ENCODE measurements at regions not wholly inside any gene's neighbourhood (a gene's known extent, or its start where the extent isn't known, plus 50 kb on each side); places are given as distances from the start of the nearest gene placed in this dataset.

DNA sequence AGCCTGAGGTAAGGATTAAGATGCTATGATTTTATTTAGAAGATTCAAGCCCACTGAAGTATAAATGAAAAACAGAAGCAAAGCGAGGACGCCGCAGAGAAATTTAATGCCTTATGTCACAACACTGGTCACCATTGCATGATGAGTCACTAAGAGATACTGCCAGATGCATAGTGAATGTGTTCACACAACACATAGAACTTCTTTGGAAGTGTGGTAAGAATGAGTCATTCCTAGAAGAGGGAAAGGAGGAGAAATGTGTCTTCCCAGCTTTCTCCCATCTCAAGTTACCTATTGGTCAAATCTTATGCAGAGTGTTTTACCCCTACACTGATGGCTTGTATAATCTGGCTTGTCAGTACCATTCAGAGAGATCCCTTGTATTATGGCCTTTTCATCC, 465.3 kb upstream of the ARRDC3 start:
- TF ChIP-seq, protein P1, sequence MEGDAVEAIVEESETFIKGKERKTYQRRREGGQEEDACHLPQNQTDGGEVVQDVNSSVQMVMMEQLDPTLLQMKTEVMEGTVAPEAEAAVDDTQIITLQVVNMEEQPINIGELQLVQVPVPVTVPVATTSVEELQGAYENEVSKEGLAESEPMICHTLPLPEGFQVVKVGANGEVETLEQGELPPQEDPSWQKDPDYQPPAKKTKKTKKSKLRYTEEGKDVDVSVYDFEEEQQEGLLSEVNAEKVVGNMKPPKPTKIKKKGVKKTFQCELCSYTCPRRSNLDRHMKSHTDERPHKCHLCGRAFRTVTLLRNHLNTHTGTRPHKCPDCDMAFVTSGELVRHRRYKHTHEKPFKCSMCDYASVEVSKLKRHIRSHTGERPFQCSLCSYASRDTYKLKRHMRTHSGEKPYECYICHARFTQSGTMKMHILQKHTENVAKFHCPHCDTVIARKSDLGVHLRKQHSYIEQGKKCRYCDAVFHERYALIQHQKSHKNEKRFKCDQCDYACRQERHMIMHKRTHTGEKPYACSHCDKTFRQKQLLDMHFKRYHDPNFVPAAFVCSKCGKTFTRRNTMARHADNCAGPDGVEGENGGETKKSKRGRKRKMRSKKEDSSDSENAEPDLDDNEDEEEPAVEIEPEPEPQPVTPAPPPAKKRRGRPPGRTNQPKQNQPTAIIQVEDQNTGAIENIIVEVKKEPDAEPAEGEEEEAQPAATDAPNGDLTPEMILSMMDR (IDR thresholded peaks at IDR 0.05 in 4 of 5, conservative IDR thresholded peaks at IDR 0.05 in 1 of 5), result no peak
- no peak for ATAC-seq
- Histone ChIP-seq H3K36me3 (no peaks in the 10 kb centered on the region), H3K9me3 (no peaks in the 10 kb centered on the region), H3K27ac (no peak overlapping the region), H3K27me3 (no peaks in the 10 kb centered on the region), H3K4me1 (no peaks in the 10 kb centered on the region), H3K4me3 (no peak overlapping the region)
- intact Hi-C loops (cut with DNase I; ENCODE audit: low total_unique reads) (no loop called here), in situ Hi-C loops (cut with MboI; ENCODE audit: low sequenced_read_pairs in 4 of 4) (no loop called here)
- DNase-seq, result no peak

DNA sequence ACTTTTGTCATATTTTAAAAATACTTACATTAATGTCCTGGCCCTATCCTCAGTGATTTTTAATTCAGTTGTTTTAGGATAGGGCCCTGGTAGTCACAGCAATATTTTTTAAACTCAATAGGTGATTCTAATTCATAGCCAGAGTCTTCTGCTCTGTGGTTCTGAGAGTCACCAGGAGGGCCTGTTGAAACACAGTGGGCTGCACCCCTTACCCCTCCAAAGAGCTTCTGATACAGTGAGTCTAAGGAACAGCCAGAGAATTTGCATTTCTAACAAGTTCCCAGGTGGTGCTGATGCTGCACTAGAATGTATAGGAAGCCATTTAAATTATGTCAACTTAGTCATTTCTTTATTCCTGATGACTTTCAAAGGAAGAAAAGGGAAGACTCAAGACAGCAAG, 458.3 kb upstream of the ARRDC3 start:
- Histone ChIP-seq H3K4me1 (no peaks in the 10 kb centered on the region), H3K27ac (no peak overlapping the region), H3K4me3 (no peak overlapping the region), H3K36me3 (no peaks in the 10 kb centered on the region), H3K9me3 (no peaks in the 10 kb centered on the region), H3K27me3 (no peaks in the 10 kb centered on the region)
- no peak for ATAC-seq
- no peak for DNase-seq
- intact Hi-C loops (cut with DNase I; ENCODE audit: low total_unique reads), result no loop called here
- in situ Hi-C loops (cut with MboI; ENCODE audit: low sequenced_read_pairs in 4 of 4), result no loop called here
- no peak for TF ChIP-seq POLR2A (IDR thresholded peaks at IDR 0.05)
- TF ChIP-seq, protein P1 (IDR thresholded peaks at IDR 0.05 in 4 of 5, conservative IDR thresholded peaks at IDR 0.05 in 1 of 5), result no peak

DNA sequence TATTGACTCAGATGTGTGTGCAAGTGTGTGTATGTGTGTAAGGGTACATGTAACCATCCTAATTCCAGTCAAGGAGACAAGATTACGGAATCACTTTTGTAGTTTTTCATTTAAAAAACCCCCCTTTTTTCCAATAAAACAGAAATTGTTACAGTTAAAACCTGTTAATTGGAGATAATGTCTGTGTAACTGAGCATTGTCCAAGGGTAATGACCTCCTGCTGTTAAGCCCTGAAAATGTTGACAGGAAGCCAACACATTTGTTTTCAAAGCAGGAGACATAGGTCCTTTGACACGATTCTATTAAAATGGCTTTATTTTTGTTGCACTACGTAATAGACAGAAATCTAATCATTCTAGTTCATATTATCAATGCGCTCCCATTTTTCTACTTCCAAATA, 457.3 kb upstream of the ARRDC3 start:
- H3K4me1 ChIP-seq, result no peaks in the 10 kb centered on the region
- no peaks in the 10 kb centered on the region for H3K36me3 ChIP-seq
- intact Hi-C loops (cut with DNase I; ENCODE audit: low total_unique reads) (no loop called here), in situ Hi-C loops (cut with MboI; ENCODE audit: low sequenced_read_pairs in 4 of 4) (no loop called here)
- ATAC-seq (no peak), DNase-seq (no peak)
- H3K4me3 ChIP-seq, result no peak overlapping the region
- TF ChIP-seq, protein P1 (IDR thresholded peaks at IDR 0.05 in 4 of 5, conservative IDR thresholded peaks at IDR 0.05 in 1 of 5), result no peak
- TF ChIP-seq POLR2A (IDR thresholded peaks at IDR 0.05), result no peak
- no peak overlapping the region for H3K27ac ChIP-seq
- no peaks in the 10 kb centered on the region for H3K27me3 ChIP-seq
- H3K9me3 ChIP-seq, result no peaks in the 10 kb centered on the region

DNA sequence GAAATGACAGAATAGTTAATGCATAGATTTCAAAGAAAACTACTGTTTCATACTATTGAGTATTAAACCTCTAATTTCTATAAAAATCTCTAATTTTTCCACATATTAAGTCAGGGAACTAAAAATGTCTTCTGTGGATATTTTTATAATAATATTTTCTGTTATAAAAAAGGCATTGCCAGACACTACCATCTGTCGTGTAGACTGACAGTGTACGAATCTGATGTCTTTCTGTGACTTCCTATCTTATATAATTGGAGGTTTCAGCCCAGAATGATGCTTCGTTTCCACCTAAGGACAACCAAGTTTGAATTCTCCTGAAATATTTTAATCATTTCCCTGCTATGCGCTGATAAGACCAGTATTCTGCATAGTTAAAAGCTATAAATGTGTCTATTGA, 456.6 kb upstream of the ARRDC3 start:
- intact Hi-C loops (cut with DNase I; ENCODE audit: low total_unique reads) (no loop called here), in situ Hi-C loops (cut with MboI; ENCODE audit: low sequenced_read_pairs in 4 of 4) (no loop called here)
- H3K9me3 ChIP-seq, result no peaks in the 10 kb centered on the region
- no peak for ATAC-seq
- no peaks in the 10 kb centered on the region for H3K4me1 ChIP-seq
- H3K36me3 ChIP-seq, result no peaks in the 10 kb centered on the region
- H3K27ac ChIP-seq, result no peak overlapping the region
- TF ChIP-seq POLR2A (IDR thresholded peaks at IDR 0.05), result no peak
- TF ChIP-seq, protein P1 (IDR thresholded peaks at IDR 0.05 in 4 of 5, conservative IDR thresholded peaks at IDR 0.05 in 1 of 5), result no peak
- no peak for DNase-seq
- no peaks in the 10 kb centered on the region for H3K27me3 ChIP-seq
- H3K4me3 ChIP-seq, result no peak overlapping the region

DNA sequence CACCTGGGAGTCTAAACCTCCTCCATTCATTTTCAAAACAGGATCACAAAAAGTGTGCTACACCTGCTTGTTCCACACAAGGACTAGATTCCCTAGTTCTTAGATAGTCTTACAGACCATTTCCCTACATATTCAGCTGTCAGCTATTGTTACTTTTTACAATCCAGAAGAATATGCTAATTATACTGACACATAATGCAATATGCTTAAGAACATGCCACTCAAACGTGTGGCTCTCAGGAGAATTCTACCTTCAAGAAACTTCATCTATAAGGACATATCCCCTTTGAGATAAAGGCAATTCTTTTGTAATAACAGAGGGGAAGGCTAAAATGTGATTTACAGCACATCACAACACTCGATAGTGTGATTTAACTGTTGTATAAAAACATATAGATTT, 456.1 kb upstream of the ARRDC3 start:
- intact Hi-C loops (cut with DNase I; ENCODE audit: low total_unique reads) (no loop called here), in situ Hi-C loops (cut with MboI; ENCODE audit: low sequenced_read_pairs in 4 of 4) (no loop called here)
- Histone ChIP-seq H3K9me3 (no peaks in the 10 kb centered on the region), H3K27ac (no peak overlapping the region), H3K4me3 (no peak overlapping the region), H3K36me3 (no peaks in the 10 kb centered on the region), H3K4me1 (no peaks in the 10 kb centered on the region), H3K27me3 (no peaks in the 10 kb centered on the region)
- DNase-seq (no peak), ATAC-seq (no peak)
- TF ChIP-seq, protein P1 (IDR thresholded peaks at IDR 0.05 in 4 of 5, conservative IDR thresholded peaks at IDR 0.05 in 1 of 5), result no peak
